DND-41 (cell line): ENCODE measurements at regions not wholly inside any gene's neighbourhood (a gene's known extent, or its start where the extent isn't known, plus 50 kb on each side); places are given as distances from the start of the nearest gene placed in this dataset.

ENCODE experiments used
- EZH2 ChIP-seq: IDR thresholded peaks from 3 replicates; pipeline ENCODE4 v1.6.1; 2012; ENCODE audit warnings: borderline replicate concordance, low read depth, mild to moderate bottlenecking, moderate library complexity, low read length, inconsistent platforms; ENCODE audit not compliant: severe bottlenecking
- TF ChIP-seq, protein P1 (sequence below): IDR thresholded peaks from 2 replicates; pipeline ENCODE4 v1.5.1; 2012; ENCODE audit warnings: borderline replicate concordance, low read length, moderate library complexity, mild to moderate bottlenecking; ENCODE audit not compliant: poor library complexity, severe bottlenecking; ENCODE audit errors: extremely low read depth

DNA sequence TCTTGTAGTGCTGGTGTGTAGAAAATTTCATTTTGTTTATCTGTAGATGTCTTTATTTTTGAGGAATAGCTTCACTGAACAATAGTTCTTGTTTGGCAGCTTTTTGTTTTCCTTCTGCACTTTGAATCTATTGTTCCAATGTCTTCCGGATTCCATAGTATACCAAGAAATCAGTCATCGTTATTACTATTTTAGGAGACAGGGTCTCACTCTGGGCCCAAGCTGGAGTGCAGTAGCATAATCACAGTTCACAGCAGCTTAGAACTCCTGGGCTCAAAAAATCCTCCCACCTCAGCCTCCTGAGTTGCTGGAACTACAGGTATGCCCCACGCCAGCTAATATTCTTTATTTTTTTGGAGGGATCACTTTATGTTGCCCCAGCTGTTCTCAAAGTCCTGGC is 67.7 kb upstream of the RGS2 start:
- TF ChIP-seq, protein P1, sequence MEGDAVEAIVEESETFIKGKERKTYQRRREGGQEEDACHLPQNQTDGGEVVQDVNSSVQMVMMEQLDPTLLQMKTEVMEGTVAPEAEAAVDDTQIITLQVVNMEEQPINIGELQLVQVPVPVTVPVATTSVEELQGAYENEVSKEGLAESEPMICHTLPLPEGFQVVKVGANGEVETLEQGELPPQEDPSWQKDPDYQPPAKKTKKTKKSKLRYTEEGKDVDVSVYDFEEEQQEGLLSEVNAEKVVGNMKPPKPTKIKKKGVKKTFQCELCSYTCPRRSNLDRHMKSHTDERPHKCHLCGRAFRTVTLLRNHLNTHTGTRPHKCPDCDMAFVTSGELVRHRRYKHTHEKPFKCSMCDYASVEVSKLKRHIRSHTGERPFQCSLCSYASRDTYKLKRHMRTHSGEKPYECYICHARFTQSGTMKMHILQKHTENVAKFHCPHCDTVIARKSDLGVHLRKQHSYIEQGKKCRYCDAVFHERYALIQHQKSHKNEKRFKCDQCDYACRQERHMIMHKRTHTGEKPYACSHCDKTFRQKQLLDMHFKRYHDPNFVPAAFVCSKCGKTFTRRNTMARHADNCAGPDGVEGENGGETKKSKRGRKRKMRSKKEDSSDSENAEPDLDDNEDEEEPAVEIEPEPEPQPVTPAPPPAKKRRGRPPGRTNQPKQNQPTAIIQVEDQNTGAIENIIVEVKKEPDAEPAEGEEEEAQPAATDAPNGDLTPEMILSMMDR: no peak
- TF ChIP-seq EZH2: no peak
